GM19372 (cell line): ENCODE measurements at regions not wholly inside any gene's neighbourhood (a gene's known extent, or its start where the extent isn't known, plus 50 kb on each side); places are given as distances from the start of the nearest gene placed in this dataset.

Experiments
- ATAC-seq: cut with Tn5 transposase; IDR thresholded peaks from one replicate; pipeline ENCODE4 v1.9.1; 2021; ENCODE audit warnings: mild to moderate bottlenecking, low read depth, moderate library complexity; ENCODE audit not compliant: unreplicated experiment

DNA sequence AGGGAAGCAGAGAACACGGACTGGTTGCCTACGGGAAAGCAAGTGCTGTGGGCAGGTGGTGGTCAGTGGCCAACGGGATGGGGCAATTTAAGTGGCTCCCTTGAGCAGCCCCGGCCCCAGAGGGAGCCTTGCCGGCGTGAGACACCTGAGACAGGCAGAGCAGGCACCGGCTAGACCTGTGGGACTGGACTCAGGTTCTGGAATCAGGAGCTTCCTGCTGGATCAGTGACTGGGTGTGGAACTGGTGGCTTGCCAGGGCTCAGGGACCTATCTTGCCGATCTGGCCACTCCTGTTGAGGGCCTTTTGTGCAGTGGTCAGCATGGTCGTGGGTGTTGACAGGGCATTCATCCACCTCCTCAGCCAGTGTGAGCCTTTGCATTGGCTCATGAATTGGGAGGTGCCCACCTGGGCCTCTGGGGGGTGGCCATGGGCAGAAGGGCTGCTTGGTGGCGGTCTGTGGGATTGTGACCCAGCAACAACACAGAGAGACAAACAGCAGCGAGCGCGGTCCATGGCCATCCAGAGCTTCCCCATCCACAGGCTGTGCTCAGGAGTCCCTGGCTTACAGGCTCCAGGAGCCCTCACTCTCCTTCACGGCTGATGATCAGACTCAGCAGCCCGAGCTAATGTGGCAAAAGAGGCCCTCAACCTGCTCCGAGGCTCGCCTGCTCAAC lies 85.4 kb upstream of the ZNF516 start:
- ATAC-seq = no peak

DNA sequence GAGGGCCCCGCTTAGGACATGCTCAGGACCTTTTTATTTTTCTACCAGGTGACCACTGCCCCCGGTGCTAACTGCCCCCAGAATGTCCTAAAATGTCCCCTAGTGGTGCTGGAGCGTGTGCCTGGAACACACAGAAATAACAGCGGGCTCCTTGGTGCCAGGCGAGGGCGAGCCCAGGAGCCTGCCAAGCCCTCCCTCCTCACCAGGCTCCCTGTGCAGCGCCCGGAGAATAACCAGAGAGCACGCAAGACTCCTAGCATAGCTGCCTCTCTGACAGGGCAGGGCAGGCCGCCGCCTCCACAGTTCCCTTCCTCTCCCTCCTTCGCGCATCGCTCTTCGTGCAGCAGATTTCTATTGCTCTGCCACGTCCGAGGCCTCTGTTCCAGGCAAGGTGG lies 84.3 kb upstream of the ZNF516 start:
- ATAC-seq = no peak

DNA sequence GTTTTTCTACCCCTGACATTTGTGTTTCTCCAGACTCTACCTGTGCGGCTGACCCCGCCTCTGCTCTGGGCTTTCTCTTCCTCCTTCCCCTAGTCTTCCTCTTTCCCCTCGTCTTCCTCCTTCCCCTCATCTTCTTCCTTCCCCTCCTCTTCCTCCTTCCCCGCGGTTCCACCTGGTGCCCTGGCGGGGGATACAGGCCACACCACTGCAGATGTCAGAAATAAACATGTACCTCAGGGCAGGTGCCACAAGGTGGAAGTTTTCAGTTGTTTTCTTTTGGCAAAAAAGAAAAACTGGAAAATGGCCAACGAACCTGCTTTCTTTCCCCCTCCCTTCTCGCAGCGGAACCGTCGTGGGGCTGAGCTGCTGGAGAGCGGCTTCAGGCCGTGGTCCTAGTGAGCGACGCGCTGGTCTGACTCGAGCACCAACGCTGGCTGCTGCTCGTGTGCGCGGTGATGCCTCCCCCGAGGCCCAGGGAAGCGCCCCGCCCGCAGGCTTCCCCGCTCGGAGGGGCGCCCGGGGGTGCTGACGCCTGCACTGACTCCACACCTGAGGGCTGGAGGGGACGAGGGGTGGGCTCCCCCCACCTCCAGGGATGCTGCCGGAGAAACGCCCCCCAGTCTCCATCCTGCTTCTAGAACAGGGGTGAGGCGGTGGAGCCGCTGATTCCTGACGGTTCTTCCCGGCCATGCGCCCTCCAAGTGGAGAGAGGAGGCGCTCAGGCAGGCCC lies 83.7 kb upstream of the ZNF516 start:
- ATAC-seq = no peak

DNA sequence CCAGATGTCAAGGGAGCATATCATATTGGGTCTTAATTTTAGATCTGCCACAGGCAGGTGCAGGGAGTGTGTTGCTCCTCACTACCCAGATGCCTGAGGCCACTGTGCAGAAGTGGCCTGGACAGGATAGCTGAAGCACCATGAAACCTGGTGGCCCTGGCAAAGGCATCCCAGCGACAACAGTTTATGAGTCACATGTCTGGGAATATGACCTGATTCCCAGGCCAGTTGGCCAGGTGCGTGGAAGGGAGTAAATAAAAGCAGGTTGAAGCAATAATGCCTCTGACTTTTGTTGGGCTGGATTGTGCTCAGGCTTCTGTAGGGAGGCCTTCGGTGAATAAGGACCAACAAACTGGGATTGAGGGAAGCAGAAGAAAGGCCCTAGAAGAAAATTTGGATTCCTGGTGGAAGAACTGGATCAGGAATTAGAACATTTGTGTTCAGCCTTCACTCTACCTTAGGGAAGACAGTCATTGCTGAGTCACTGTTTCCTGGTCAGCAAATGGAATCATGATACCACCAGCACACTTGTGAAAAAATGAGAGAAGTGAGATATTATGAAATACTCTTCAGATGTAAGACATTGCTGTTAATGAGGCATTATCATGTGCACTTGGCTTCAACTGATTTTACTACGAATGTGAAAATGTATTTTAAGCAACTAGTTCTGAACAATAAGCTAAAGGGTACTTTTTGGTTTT lies 78.4 kb upstream of the ZNF516 start:
- no peak for ATAC-seq

DNA sequence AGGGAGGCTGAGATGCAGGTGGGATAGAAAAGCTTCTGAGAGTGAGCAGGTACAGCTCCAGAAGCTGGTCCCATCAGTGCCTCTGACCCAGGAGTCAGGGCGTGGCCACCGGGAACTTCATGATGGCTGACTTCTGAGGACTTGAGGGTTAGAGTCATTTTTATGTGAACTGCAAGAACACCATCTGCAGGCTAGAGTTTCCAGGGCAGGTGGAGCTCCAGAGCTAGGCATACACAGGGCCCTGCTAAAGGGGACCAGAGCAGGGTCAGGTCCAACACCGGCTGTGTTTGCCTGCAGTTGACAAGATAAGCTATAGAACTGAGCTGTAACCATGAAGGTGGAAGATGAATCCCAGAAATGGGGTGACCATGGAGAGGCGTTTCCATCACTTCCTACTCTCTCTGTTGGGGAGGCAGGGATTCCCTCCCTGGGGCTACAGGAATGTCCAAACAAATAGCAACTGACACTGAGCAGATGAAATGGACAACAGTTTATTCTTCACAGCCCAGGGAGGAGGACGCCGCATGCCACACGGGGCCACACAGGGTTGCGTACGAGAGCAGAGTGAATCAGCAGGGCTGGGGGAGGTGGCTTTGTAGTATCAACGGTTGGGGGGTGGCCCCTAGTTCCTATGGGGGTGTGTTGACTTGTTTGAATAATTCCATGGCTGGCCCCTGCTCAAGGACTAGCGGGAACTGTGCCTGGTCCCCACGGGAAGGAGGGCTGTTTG lies 77.6 kb upstream of the ZNF516 start:
- no peak for ATAC-seq

DNA sequence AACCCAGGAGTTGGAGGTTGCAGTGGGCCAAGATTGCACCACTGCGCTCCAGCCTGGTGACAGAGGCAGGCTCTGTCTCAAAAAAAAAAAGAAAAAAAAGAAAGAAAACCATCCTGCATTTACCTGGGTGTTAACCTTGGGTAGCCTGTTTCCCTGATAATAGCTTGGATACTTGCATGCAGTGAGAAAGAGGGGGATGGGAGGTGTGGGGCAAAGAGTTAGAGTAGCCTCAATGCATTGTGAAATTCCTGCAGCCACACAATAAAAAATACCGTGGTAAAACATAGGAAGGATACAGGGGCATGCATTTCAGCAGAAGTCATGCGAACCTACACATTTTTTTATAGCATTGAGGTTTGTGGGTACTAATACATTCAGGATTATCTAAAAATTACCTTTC lies 76.6 kb upstream of the ZNF516 start:
- no peak for ATAC-seq

DNA sequence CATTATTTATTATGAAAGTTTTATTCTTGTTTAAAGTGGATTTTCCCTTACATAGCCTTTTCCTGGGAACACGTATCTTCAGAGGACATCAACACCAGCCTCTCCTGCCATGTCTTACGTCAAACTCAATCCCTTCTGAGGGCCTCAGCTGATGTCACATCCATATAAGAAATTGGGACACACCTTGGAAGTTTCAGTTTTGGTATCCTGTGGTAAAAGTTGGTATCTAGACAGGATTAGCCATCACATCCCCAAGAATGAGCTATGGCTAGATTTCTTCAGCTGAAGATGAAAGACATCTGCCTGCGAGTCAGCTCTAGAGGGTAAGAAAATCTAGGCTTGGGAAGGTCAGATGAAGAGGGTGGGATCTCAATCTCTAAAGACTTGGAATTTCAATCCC lies 75.8 kb upstream of the ZNF516 start:
- ATAC-seq = no peak

DNA sequence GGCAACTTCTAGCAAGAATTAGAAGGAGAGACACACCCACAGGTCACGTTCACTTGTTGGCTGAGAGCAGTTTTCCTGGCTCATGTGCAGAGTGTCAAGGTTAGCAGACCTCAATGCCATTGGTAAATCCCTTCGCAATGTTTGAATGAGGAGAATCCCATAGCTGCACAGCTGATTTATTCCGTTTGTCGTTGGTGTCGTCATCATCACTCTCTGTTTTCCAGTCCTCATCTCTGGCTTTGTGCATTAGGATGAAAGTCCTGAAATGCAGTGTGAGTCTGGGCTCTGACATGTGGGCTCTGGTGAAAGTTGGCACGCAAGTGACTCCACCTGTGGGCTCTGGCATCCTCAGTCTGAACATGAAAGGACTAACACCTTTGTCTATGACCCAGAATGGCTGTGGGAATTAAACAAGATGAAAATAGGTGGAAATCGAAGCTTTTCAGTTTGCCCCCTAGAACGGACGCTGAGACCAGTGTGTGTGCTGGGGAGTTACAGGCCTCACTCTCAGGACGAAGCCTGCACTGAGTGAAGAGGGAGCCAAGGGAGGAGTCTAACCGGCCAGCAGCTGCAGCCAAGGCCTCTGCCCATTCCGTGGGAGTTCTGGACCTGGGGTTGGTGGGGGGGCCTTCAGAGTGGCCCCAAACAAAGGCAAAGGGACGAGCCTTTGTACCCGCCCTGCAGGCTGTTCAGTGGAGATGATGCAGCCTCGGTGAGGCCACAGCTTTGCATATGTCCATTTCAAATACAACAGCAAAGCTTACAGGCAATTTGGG lies 74.8 kb upstream of the ZNF516 start:
- no peak for ATAC-seq

DNA sequence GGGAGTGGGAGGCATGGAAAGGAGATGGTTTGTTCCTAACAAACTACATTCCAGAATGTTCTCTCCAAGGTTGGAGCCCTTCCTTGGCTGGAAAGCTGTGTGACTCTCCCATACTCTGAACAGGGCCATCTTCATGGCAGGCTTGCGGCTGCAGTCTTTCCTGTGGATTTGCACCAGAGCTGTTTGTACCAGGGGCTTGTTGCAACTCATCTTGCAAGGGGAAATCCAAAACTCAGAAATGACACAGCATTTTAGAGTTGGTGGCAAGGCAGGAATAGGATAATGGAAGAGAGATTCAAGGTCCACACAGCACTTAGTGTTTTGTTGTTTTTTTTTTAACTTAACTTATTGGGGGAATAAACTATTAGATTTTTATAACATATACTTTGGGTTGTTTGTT lies 73.7 kb upstream of the ZNF516 start:
- no peak for ATAC-seq

DNA sequence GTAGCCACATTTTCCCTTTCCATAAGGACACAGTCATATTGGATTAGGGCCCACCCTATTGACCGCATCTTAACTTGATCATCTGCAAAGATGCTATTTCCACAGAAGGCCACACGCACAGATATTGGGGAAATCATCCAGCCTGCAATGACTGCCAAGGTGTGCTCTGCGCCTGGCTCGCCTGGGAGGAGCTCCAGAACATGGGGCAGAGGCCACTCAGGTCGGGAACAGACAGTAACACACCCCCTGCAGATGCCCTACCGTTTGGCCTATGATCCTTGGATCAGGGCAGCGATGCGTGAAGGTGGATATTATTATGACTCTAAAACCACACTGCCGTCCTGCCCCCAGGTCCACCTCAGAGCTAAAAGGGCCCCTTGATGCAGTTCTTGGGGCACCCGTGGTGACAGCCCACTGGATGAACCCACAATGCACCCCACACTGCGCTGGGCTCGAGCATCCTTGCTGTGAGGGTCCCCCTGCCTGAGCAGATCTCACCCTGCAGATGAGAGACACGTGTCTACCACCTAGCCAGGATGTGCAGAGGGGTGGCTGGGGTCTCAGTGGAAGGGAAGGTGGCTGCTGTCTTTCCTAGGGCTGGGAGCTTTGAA lies 72.9 kb upstream of the ZNF516 start:
- no peak for ATAC-seq

DNA sequence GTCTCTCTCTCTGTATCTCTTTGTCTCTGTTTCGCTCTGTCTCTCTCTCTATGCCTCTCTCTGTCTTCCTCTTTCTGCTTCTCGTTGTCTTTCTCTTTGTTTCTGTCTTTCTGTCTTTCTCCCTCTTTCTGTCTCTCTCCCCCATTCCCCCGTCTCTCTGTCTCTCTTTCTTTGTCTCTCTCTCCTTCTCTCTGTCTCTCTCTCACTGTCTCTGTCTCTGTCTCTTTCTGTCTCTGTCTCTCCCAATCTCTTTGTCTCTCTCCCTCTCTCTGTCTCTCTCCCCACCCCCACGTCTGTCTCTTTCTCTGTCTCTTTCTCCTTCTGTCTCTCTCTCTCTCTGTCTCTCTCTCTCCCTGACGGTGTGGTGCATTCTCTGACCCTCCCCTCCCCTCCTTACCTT lies 71.9 kb upstream of the ZNF516 start:
- ATAC-seq = no peak

DNA sequence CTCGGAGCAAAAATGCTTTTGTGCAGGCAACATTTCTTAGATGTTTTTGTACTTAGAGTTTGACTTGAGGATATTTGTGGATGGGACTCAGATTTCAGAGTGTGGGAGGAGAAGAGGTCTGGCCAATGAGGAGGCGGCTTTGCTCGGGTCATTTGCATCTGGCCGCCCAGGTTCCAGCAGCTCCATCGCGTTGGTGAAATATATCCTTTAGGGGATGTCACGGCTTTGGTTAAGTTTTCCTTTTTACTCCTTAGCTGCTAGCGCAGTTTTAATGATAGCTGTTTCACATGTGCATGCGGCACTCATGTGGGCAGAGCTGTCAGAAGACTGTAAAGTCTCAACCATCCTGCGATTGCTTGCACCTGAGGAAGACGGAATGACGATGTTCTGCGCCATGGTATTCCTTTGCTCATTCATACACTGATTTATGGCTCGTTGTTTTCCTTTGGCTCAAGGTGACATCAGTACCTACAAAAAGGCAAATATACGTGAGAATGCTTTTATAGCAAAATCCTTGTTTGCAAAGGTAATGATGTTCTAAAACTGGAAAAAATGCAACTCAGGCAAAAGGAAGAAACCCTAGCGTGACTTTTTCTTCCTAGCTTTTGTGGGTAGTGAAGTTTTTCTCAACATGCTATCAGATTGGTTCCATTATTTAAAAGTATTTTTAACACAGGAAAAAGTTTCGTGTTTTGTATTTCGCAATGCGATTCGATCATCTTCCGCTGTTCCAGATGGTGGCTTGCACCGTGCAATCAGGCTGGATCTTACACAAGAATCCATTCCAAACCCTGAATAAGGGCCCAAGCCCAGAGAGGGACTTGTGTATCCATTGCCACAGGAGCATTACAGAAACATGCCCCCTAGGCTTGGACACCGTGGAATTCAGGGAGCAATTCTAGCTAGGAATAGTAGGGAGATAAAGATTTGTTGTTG lies 70.5 kb upstream of the ZNF516 start:
- no peak for ATAC-seq

DNA sequence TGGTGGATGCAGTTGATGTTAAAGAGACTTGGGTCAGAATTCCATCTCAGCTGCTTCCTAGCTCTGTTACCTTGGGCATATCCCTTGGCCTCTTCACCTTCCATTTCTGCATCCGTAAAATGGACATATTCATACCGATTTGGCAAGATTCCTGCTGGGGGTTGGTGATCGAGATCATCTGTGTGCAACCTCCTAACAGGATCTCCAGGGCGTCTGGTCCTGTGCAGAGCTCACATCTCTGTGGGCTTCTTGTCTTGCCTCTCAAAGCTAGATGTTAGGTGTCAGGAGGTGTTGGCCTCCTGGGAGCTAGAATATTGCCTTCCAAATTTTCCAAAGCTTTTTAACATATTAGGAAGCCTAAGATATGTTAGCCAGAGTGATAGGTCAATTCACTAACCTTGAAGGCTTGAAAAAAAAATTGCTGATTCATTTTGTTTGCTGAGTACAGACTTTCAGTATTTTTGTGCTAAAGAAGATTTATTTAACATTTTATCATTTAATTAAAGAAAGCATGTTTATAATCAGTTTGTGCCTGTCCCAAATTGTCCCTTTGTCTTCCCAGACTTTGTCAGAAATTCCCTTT lies 69.7 kb upstream of the ZNF516 start:
- no peak for ATAC-seq

DNA sequence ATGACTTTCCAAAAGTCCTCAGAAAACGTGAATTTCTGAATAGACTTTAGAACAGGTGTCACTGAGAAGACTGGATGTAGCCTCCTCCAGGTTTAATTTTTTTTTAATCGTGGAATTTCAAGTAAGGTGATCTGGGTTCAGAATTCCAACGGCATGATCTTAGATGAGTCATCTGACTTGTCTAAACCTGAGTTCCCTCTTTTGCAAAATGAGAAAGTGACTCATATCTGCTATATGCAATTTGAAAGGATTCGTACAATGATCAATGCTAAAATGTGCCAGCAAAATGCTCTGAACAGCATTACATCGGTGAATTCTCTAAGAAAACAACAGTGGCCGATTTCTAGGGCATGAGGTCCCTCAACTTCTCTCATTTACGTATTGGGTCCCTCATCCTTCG lies 69.1 kb upstream of the ZNF516 start:
- no peak for ATAC-seq

DNA sequence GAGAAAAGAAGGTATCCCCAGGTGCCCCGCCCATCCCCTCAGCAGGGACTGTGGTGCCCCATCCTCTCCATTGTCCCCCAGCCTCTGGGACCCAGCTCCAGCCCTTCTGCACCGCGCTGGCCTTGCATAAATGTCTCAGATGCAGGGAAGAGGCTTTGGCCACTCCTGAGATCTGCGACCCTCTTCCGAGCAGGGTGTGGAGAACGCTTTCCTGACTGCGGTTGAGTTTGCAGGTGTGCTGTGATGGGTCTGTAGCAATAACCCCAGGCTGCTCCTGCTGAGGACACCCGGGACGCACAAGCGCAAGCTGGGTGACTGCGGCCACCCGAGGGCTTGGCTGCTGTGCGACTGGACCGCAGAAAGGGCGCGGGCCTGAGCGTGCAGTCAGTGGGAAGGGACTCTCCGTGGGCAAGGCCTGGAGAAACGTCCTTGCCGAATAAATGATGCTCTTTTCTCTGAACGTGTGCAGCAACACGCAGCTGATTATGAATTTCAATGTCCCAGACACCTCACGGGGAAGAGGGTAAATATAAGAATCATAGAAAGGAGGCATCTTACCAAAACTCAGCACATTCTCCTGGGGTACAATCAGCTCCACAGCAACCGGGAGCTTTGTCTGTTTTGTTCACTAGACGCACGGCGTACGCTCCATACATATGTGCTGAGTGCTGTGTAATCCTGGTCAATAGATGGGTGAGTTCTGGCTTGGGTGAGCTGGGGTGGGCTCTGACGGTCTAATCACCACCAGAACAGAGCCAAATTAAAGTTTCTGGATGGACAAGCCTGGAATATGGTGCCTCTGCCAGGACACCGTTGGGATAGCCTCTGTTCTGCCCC lies 67.5 kb upstream of the ZNF516 start:
- ATAC-seq = no peak

DNA sequence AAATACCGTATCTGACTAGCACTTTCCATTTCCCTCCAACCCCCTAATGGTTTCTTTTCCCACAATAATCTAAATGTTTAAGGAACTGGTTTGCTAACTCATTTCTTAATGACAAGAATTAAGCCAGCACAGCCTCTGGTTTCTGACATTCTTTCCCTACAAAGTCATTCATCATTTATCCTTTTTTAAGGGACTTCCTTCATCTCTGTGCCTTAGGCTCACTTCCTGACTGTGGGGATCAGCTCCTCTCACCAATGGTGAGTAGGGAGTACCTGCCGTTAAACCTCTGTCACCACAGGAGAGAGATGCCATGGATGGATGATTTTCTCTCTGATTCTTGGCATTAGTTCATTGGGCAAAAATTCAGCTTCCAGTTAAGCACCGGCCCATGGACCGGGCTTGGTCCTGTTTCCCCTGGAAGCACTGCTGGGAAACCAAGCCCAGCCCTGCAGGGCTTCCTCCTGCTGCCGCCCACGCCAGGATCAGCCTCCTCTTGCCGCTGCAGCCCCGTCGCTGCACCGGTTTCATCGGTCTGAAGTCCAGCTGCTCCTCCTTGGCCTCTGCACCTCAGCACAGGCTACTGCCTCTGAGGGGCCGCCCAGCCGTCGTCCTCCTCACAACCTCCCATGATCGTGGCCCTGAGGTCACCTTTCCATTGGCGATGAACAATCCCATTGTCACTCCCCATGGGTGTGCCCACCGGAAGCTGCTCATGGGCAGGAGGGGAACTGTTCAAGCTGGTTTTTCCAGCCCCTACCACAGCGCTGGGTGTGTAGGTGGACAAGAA lies 64.0 kb upstream of the ZNF516 start:
- no peak for ATAC-seq

DNA sequence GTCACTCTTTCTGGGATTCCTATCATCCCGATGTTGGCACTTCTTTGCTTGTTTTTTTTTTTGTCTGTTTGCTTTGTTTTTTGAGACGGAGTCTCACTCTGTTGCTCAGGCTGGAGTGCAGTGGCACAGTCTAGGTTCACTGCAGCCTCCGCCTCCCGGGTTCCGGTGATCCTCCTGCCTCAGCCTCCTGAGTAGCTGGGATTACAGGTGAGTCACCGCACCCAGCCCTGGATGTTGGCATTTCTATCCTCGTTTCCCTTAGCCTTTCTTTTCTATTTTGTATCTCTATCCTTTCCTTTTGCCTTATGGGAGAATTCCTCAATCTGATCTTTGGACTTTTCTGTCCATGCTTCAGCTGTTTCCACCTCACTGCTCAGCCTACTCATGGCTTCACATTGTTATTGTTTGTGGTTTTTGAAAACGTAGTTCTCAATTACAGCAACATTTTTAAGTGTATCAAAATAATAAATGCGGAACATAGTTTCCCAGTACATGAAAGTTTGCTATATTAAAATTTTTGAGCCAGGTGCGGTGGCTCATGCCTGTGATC lies 62.1 kb upstream of the ZNF516 start:
- ATAC-seq = no peak
